Liver (tissue), 8 donors: ENCODE measurements at regions not wholly inside any gene's neighbourhood (a gene's known extent, or its start where the extent isn't known, plus 50 kb on each side); places are given as distances from the start of the nearest gene placed in this dataset.

ENCODE experiments used
- DNase-seq: peaks from one replicate; pipeline ENCODE4 v3.0.0-alpha.2; 2017; ENCODE audit warnings: low spot score
- H3K27ac ChIP-seq, 2 donors: one replicate each; pipeline ENCODE4 v1.7.0; 2013; ENCODE audit warnings: inconsistent platforms in 2 of 2, low read length in 2 of 2, control low read depth in 1 of 2, low read depth in 1 of 2, mild to moderate bottlenecking in 1 of 2
- H3K27me3 ChIP-seq, 4 donors: one replicate each; pipeline versions ENCODE4 v1.6.1 to v1.7.0; 2013; ENCODE audit warnings: low read length in 3 of 4, inconsistent platforms in 1 of 4, mild to moderate bottlenecking in 1 of 4, moderate library complexity in 1 of 4; ENCODE audit not compliant: control insufficient read depth in 4 of 4, insufficient read depth in 4 of 4
- H3K36me3 ChIP-seq, 4 donors: one replicate each; pipeline versions ENCODE4 v1.6.1 to v1.7.0; 2013; ENCODE audit warnings: low read length in 3 of 4, mild to moderate bottlenecking in 3 of 4, low read depth in 1 of 4, moderate library complexity in 1 of 4; ENCODE audit not compliant: control insufficient read depth in 4 of 4, insufficient read depth in 3 of 4
- H3K4me1 ChIP-seq, 4 donors: one replicate each; pipeline versions ENCODE4 v1.6.1 to v1.7.0; 2013; ENCODE audit warnings: low read length in 3 of 4, mild to moderate bottlenecking in 3 of 4, moderate library complexity in 1 of 4; ENCODE audit not compliant: control insufficient read depth in 4 of 4, insufficient read depth in 4 of 4
- H3K4me3 ChIP-seq, 3 donors: one replicate each; pipeline versions ENCODE4 v1.6.1 to v1.7.0; 2013; ENCODE audit warnings: low read length in 3 of 3, control low read depth in 1 of 3, low read depth in 1 of 3, mild to moderate bottlenecking in 1 of 3
- H3K9ac ChIP-seq, 2 donors: one replicate each; pipeline ENCODE4 v1.7.0; 2013; ENCODE audit warnings: low read length in 2 of 2, mild to moderate bottlenecking in 2 of 2, moderate library complexity in 2 of 2, control low read depth in 1 of 2, low read depth in 1 of 2
- H3K9me3 ChIP-seq, 4 donors: one replicate each; pipeline versions ENCODE4 v1.6.1 to v1.7.0; 2013; ENCODE audit warnings: low read length in 3 of 4; ENCODE audit not compliant: control insufficient read depth in 4 of 4
- CTCF ChIP-seq: fragments of 150-350 bp; IDR thresholded peaks from 2 replicates; pipeline ENCODE4 v1.5.1; 2017; ENCODE audit warnings: improper control_type of control experiment, low read depth, low read length; ENCODE audit not compliant: missing input control
- EGR1 ChIP-seq, 2 donors: IDR thresholded peaks; 2 replicates each; pipeline ENCODE4 v1.6.1; 2016 to 2018; ENCODE audit warnings: antibody characterized with exemption in 2 of 2, low read depth in 2 of 2
- FOXA1 ChIP-seq: IDR thresholded peaks from 2 replicates; pipeline ENCODE4 v1.6.1; 2016; ENCODE audit warnings: antibody characterized with exemption
- FOXA2 ChIP-seq: IDR thresholded peaks from 2 replicates; pipeline ENCODE4 v1.6.1; 2016; ENCODE audit warnings: antibody characterized with exemption
- GABPA ChIP-seq, 2 donors: IDR thresholded peaks in 1 of 2; conservative IDR thresholded peaks in 1 of 2; 2 replicates each; pipeline ENCODE4 v1.6.1; 2016; ENCODE audit warnings: antibody characterized with exemption in 2 of 2, mild to moderate bottlenecking in 1 of 2, moderate library complexity in 1 of 2
- HNF4A ChIP-seq, 2 donors: conservative IDR thresholded peaks; 2 replicates each; pipeline ENCODE4 v1.6.1; 2016; ENCODE audit warnings: antibody characterized with exemption in 2 of 2, mild to moderate bottlenecking in 2 of 2
- HNF4G ChIP-seq: IDR thresholded peaks from 2 replicates; pipeline ENCODE4 v1.6.1; 2016; ENCODE audit warnings: antibody characterized with exemption
- JUND ChIP-seq, 2 donors: IDR thresholded peaks; 2 replicates each; pipeline ENCODE4 v1.6.1; 2016; ENCODE audit warnings: antibody characterized with exemption in 2 of 2
- NR2F2 ChIP-seq: IDR thresholded peaks from 2 replicates; pipeline ENCODE4 v1.6.1; 2016; ENCODE audit warnings: antibody characterized with exemption
- RAD21 ChIP-seq, 2 donors: IDR thresholded peaks; 2 replicates each; pipeline ENCODE4 v1.6.1; 2016; ENCODE audit warnings: antibody characterized with exemption in 2 of 2, mild to moderate bottlenecking in 2 of 2
- RXRA ChIP-seq, 2 donors: IDR thresholded peaks; 2 replicates each; pipeline ENCODE4 v1.6.1; 2017 to 2018; ENCODE audit warnings: antibody characterized with exemption in 2 of 2, mild to moderate bottlenecking in 1 of 2
- SP1 ChIP-seq: IDR thresholded peaks from 2 replicates; pipeline ENCODE4 v1.6.1; 2018; ENCODE audit warnings: antibody characterized with exemption, mild to moderate bottlenecking
- TAF1 ChIP-seq: conservative IDR thresholded peaks from 2 replicates; pipeline ENCODE4 v1.6.1; 2016; ENCODE audit warnings: antibody characterized with exemption, mild to moderate bottlenecking
- YY1 ChIP-seq: IDR thresholded peaks from 2 replicates; pipeline ENCODE4 v1.6.1; 2016; ENCODE audit warnings: antibody characterized with exemption, mild to moderate bottlenecking
- ZBTB33 ChIP-seq: IDR thresholded peaks from 2 replicates; pipeline ENCODE4 v1.6.1; 2016; ENCODE audit warnings: antibody characterized with exemption
- WGBS: extraction: QIAGEN DNeasy Blood & Tissue Kit; methylation state at CpG from one replicate; pipeline ENCODE4 v1.1.7; 2013; 5-methylcytosine and 5-hydroxymethylcytosine counted together
- TF ChIP-seq, protein P1 (sequence below): IDR thresholded peaks from 2 replicates; pipeline ENCODE4 v1.6.1; 2016; ENCODE audit warnings: antibody characterized with exemption
- donor health status: healthy.
- donor health status: healthy.
- donor health status: healthy.
- donor health status: healthy.
- donor health status: healthy.

- no peak overlapping the region for H3K27ac ChIP-seq
- no peaks in the 10 kb centered on the region for H3K9me3 ChIP-seq
- no peaks in the 10 kb centered on the region for H3K36me3 ChIP-seq
- TF ChIP-seq FOXA1 (no peak), HNF4A (conservative IDR thresholded peaks at IDR 0.05) (no peak), TAF1 (no peak), ZBTB33 (no peak), NR2F2 (no peak), YY1 (no peak)
- no peak overlapping the region for H3K9ac ChIP-seq
- no peaks in the 10 kb centered on the region for H3K4me1 ChIP-seq
- no peak overlapping the region for H3K4me3 ChIP-seq
- WGBS, result 89% methylated on average over 2 of the region's 2 CpGs
- DNase-seq, result no peak
- no peaks in the 10 kb centered on the region for H3K27me3 ChIP-seq
Measured at GRCh38 chr6:12545619-12546409, 170.8 kb upstream of the PHACTR1 start.

GRCh38 chr6:12546410-12547002 lies 170.1 kb upstream of the PHACTR1 start:
- no peaks in the 10 kb centered on the region for H3K36me3 ChIP-seq
- no peak overlapping the region for H3K9ac ChIP-seq
- no peaks in the 10 kb centered on the region for H3K27me3 ChIP-seq
- H3K9me3 ChIP-seq, result no peaks in the 10 kb centered on the region
- TF ChIP-seq RXRA (IDR thresholded peaks at IDR 0.05), result no peak
- no peak for TF ChIP-seq TAF1
- TF ChIP-seq HNF4G, result no peak
- TF ChIP-seq NR2F2, result no peak
- no peak for TF ChIP-seq YY1
- no peak for TF ChIP-seq FOXA2
- TF ChIP-seq RAD21 (IDR thresholded peaks at IDR 0.05), result no peak
- no peak for TF ChIP-seq GABPA (IDR thresholded peaks at IDR 0.05 in 1 of 2, conservative IDR thresholded peaks at IDR 0.05 in 1 of 2)
- no peak for TF ChIP-seq CTCF
- no peak for TF ChIP-seq HNF4A (conservative IDR thresholded peaks at IDR 0.05)
- TF ChIP-seq JUND (IDR thresholded peaks at IDR 0.05), result no peak
- TF ChIP-seq, protein P1, sequence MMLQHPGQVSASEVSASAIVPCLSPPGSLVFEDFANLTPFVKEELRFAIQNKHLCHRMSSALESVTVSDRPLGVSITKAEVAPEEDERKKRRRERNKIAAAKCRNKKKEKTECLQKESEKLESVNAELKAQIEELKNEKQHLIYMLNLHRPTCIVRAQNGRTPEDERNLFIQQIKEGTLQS, result no peak
- no peak for TF ChIP-seq SP1
- no peak for TF ChIP-seq EGR1 (IDR thresholded peaks at IDR 0.05; ENCODE audit: low read depth in 2 of 2)
- WGBS, result 88% methylated on average over 4 of the region's 4 CpGs
- no peak overlapping the region for H3K27ac ChIP-seq
- no peaks in the 10 kb centered on the region for H3K4me1 ChIP-seq
- no peak overlapping the region for H3K4me3 ChIP-seq
- no peak for DNase-seq
